Stimulated activated CD8-positive, alpha-beta memory T cell treated with anti-CD3 and anti-CD28 coated beads, Interleukin-15, amount 100 ng/mL, for 4 hours (primary cell): ENCODE measurements at regions not wholly inside any gene's neighbourhood (a gene's known extent, or its start where the extent isn't known, plus 50 kb on each side); places are given as distances from the start of the nearest gene placed in this dataset.

ENCODE experiments used
- DNase-seq, 2 donors: peaks; one replicate each; pipeline ENCODE4 v3.0.0-alpha.2; 2020; ENCODE audit warnings: low read depth in 2 of 2

- DNase-seq: no peak
These were observed 105.6 kb upstream of the PTPN1 start for GRCh38 chr20:50404419-50405234.

- DNase-seq: no peak
These were observed 104.8 kb upstream of the PTPN1 start for GRCh38 chr20:50405235-50405914.

GRCh38 chr20:50405915-50406609 lies 104.1 kb upstream of the PTPN1 start:
- DNase-seq: no peak

GRCh38 chr20:50406610-50407136 lies 103.5 kb upstream of the PTPN1 start:
- DNase-seq: no peak

GRCh38 chr20:50408526-50409364 lies 101.4 kb upstream of the PTPN1 start:
- no peak for DNase-seq

- no peak for DNase-seq
These were observed 100.7 kb upstream of the PTPN1 start for GRCh38 chr20:50409495-50409894.

- DNase-seq: no peak
These were observed 99.8 kb upstream of the PTPN1 start for GRCh38 chr20:50410343-50410742.

- no peak for DNase-seq
These were observed 98.1 kb upstream of the PTPN1 start for GRCh38 chr20:50412069-50412468.

- no peak for DNase-seq
These were observed 97.7 kb upstream of the PTPN1 start for GRCh38 chr20:50412499-50412898.

- DNase-seq: no peak
These were observed 97.1 kb upstream of the PTPN1 start for GRCh38 chr20:50413088-50413500.

- no peak for DNase-seq
These were observed 95.1 kb upstream of the PTPN1 start for GRCh38 chr20:50415021-50415515.

GRCh38 chr20:50415516-50416268 lies 94.5 kb upstream of the PTPN1 start:
- DNase-seq: no peak

- no peak for DNase-seq
These were observed 93.7 kb upstream of the PTPN1 start for GRCh38 chr20:50416269-50417022.

GRCh38 chr20:50417023-50417329 lies 93.2 kb upstream of the PTPN1 start:
- no peak for DNase-seq

- no peak for DNase-seq
These were observed 92.5 kb upstream of the PTPN1 start for GRCh38 chr20:50417484-50418235.

- no peak for DNase-seq
These were observed 91.1 kb upstream of the PTPN1 start for GRCh38 chr20:50418890-50419642.

- no peak for DNase-seq
These were observed 89.8 kb upstream of the PTPN1 start for GRCh38 chr20:50420380-50420779.
